Panc1 (cell line): ENCODE measurements at regions not wholly inside any gene's neighbourhood (a gene's known extent, or its start where the extent isn't known, plus 50 kb on each side); places are given as distances from the start of the nearest gene placed in this dataset.

Source experiments
- ATAC-seq: fragments of 200-7000 bp; cut with Tn5 transposase; 2 replicates; pipeline ENCODE4 v1.9.1; 2020; ENCODE audit warnings: mild to moderate bottlenecking, moderate library complexity
- BruUV-seq: library from RNA; stranded (reverse); fragments of 400-500 nt; replicated peaks from 2 replicates; lab custom pipeline; 2021; lab: Mats Ljungman, UMichigan
- CTCF ChIA-PET: fragments of 300-600 bp; sonication (Branson Sonifier 250); formaldehyde crosslinking; loops from one replicate; lab custom pipeline; 2022; ENCODE audit warnings: antibody characterized with exemption; lab: Charles Lee
- POLR2A ChIA-PET: fragments of 300-600 bp; sonication (Branson Sonifier 250); formaldehyde crosslinking; loops from one replicate; lab custom pipeline; 2022; ENCODE audit warnings: antibody characterized with exemption; lab: Charles Lee
- DNase-seq: peaks from one replicate; pipeline ENCODE4 v3.0.0-alpha.2; 2010; ENCODE audit warnings: low read depth, low spot score
- H3K27ac ChIP-seq: 2 replicates; pipeline ENCODE4 v1.5.1; 2011; ENCODE audit warnings: mild to moderate bottlenecking, low read length, inconsistent platforms
- H3K27me3 ChIP-seq: fragments of 200-500 bp; sonication (Bioruptor generic); 2 replicates; pipeline ENCODE4 v1.6.0; 2014; ENCODE audit warnings: low read length, inconsistent platforms; ENCODE audit not compliant: control insufficient read depth, insufficient read depth
- H3K36me3 ChIP-seq: fragments of 200-500 bp; sonication (Bioruptor generic); 2 replicates; pipeline ENCODE4 v1.5.1; 2014; ENCODE audit warnings: inconsistent platforms, mild to moderate bottlenecking, low read length, moderate library complexity; ENCODE audit not compliant: control insufficient read depth, insufficient read depth
- H3K4me1 ChIP-seq: 2 replicates; pipeline ENCODE4 v1.5.1; 2011; ENCODE audit warnings: inconsistent platforms, mild to moderate bottlenecking, low read length, moderate library complexity; ENCODE audit not compliant: control insufficient read depth, insufficient read depth
- H3K4me3 ChIP-seq, 2 experiments: 2 replicates each; pipeline ENCODE4 v1.5.1; 2011 to 2012; ENCODE audit warnings: low read depth in 2 of 2, low read length in 2 of 2, mild to moderate bottlenecking in 2 of 2, inconsistent platforms in 1 of 2, moderate library complexity in 1 of 2
- H3K9me3 ChIP-seq: fragments of 200-500 bp; sonication (Bioruptor generic); 2 replicates; pipeline ENCODE4 v1.5.1; 2014; ENCODE audit warnings: low read depth, mild to moderate bottlenecking, inconsistent platforms, low read length, moderate library complexity; ENCODE audit not compliant: control insufficient read depth, insufficient read depth
- CTCF ChIP-seq: fragments of 450-650 bp; IDR thresholded peaks from 2 replicates; pipeline ENCODE4 v1.5.1; 2017; ENCODE audit warnings: mild to moderate bottlenecking
- POLR2AphosphoS5 ChIP-seq: IDR thresholded peaks from 2 replicates; pipeline ENCODE4 v1.6.1; 2012; ENCODE audit warnings: mild to moderate bottlenecking, low read depth, low read length, moderate library complexity
- REST ChIP-seq, 2 experiments: IDR thresholded peaks; 2 replicates each; pipeline ENCODE4 v1.6.1; 2011 to 2012; ENCODE audit warnings: low read depth in 2 of 2, control low read depth in 1 of 2, low read length in 1 of 2, mild to moderate bottlenecking in 1 of 2, moderate library complexity in 1 of 2; ENCODE audit not compliant: insufficient read depth in 1 of 2
- SIN3A ChIP-seq: IDR thresholded peaks from 2 replicates; pipeline ENCODE4 v1.6.1; 2012; ENCODE audit warnings: low read depth, mild to moderate bottlenecking, low read length, moderate library complexity, borderline replicate concordance; ENCODE audit not compliant: insufficient read depth
- TCF7L2 ChIP-seq: IDR thresholded peaks from 2 replicates; pipeline ENCODE4 v1.6.1; 2011; ENCODE audit warnings: mild to moderate bottlenecking, low read depth, low read length, inconsistent platforms
- in situ Hi-C: cut with HindIII; loops from 2 replicates; pipeline ENCODE4 v1.10.0; 2016; ENCODE audit warnings: low sequenced_read_pairs, low pct_unique_long_range_greater_than_20kb
- intact Hi-C: fragments of 100-400 bp; cut with micrococcal nuclease; formaldehyde crosslinking; loops from one replicate; pipeline ENCODE4 v1.10.0; 2022; ENCODE audit not compliant: unreplicated experiment

GRCh38 chr7:142638581-142638980 is 110.7 kb upstream of the PRSS1 start:
- 0 out of 2 replicates have a peak, but pooled peaks cover 2% of the 10 kb centered on the region for H3K27me3 ChIP-seq
- H3K4me3 ChIP-seq: no peak overlapping the region
- H3K27ac ChIP-seq: no peak overlapping the region
- no peak for DNase-seq
- H3K9me3 ChIP-seq: no peaks in the 10 kb centered on the region
- ChIA-PET CTCF (no interaction called here), POLR2A (no interaction called here)
- TF ChIP-seq CTCF (no peak), REST (IDR thresholded peaks at IDR 0.05; ENCODE audit: insufficient read depth in 1 of 2, low read depth in 2 of 2, low read length in 1 of 2) (no peak), TCF7L2 (no peak), SIN3A (no peak), POLR2AphosphoS5 (no peak)
- in situ Hi-C loops: no loop called here
- no peaks in the 10 kb centered on the region for H3K4me1 ChIP-seq
- no peaks in the 10 kb centered on the region for H3K36me3 ChIP-seq
- intact Hi-C loops: loop anchor here (10.0 kb wide), 1 partner anchor 366 kb away; no protein-coding TSS in a partner anchor
- no TSS peak for BruUV-seq
- no peak for ATAC-seq

GRCh38 chr7:142637240-142637639 is 112.0 kb upstream of the PRSS1 start:
- TF ChIP-seq REST (IDR thresholded peaks at IDR 0.05; ENCODE audit: insufficient read depth in 1 of 2, low read depth in 2 of 2, low read length in 1 of 2): no peak
- no peak for TF ChIP-seq SIN3A
- TF ChIP-seq CTCF: no peak
- no peak for TF ChIP-seq TCF7L2
- TF ChIP-seq POLR2AphosphoS5: no peak
- Histone ChIP-seq H3K9me3 (no peaks in the 10 kb centered on the region), H3K4me1 (no peaks in the 10 kb centered on the region), H3K36me3 (no peaks in the 10 kb centered on the region), H3K4me3 (no peak overlapping the region), H3K27me3 (no peaks in the 10 kb centered on the region), H3K27ac (no peak overlapping the region)
- no TSS peak for BruUV-seq
- no peak for ATAC-seq
- no peak for DNase-seq
- CTCF ChIA-PET: interaction anchor here (1.1 kb wide), 1 partner anchor 174 kb away, joined by 3 read pairs; no protein-coding TSS in a partner anchor
- intact Hi-C loops: loop anchor here (10.0 kb wide), 1 partner anchor 368 kb away; no protein-coding TSS in a partner anchor
- POLR2A ChIA-PET: no interaction called here
- in situ Hi-C loops: no loop called here
